GM18505 (cell line): ENCODE measurements at regions not wholly inside any gene's neighbourhood (a gene's known extent, or its start where the extent isn't known, plus 50 kb on each side); places are given as distances from the start of the nearest gene placed in this dataset.
"Not testable (repeated sequence)": the region's sequence is repeated elsewhere in the genome, so short reads cannot be mapped to it uniquely, and the experiment has no call there.

Experiments
- ATAC-seq: cut with Tn5 transposase; IDR thresholded peaks from one replicate; pipeline ENCODE4 v1.9.1; 2021; ENCODE audit not compliant: unreplicated experiment
- POLR2A ChIP-seq: IDR thresholded peaks from 4 replicates; pipeline ENCODE4 v1.6.1; 2011; ENCODE audit warnings: borderline replicate concordance; ENCODE audit not compliant: insufficient read depth, insufficient read length; ENCODE audit errors: extremely low read depth

- no peak for ATAC-seq
- TF ChIP-seq POLR2A = no peak
Measured at GRCh38 chr12:86521870-86522269, 265.7 kb upstream of the MGAT4C start.

DNA sequence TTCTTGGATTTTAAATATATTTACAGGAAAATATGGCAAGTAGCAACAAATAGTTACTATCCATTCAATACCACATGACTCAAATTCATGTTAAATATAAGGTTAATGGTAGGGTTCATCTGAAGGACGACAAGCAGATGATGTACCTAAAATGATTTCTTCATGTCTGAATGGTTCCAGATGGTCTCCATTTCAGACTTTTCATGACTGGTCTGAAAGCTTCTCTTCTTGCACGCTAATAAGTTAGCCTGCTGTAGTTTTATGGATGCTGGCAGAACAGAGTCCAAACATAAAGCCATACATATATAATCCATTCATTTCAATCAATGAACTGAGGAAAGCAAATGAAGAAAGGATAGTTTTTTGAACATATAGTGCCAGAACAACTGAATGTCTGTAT lies 257.0 kb upstream of the MGAT4C start:
- ATAC-seq = no peak
- TF ChIP-seq POLR2A = no peak

DNA sequence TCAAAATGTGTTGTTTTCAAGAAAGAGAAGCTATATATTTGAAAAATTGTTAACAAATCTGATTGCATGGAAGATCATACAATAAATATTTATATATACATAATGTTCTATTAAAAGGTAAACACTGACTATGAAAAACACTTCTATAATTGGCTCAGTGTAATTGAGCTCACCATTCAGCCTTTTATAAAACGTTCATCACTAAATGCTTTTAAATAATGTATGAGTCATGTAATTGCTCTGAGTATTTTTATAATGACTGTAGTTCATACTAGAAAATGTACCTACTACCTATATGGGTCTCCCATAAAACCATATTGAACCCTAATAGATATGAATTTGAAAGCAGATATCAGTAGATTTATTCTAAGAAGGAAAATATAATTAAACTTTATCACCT lies 240.4 kb upstream of the MGAT4C start:
- no peak for ATAC-seq
- no peak for TF ChIP-seq POLR2A

DNA sequence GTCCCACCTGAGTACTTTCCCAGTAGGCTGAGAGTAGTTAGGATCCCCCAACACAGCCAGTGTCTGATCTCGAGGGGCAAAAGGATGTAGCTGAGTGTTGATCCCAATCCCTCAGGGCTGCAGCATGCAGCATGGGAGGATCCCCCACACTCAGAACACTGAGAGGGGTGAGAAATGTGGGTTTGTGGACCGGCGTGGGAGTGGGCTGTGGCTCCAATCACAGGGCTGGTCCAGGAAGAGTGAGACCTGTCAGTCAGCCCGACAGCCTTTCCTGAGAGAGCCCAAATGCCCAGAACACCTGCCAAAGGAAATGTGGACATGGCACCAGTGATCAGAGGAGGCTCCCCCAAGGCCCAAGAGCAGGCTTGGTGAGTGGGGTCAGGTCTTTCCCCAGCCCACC lies 228.3 kb upstream of the MGAT4C start:
- no peak for ATAC-seq
- no peak for TF ChIP-seq POLR2A

DNA sequence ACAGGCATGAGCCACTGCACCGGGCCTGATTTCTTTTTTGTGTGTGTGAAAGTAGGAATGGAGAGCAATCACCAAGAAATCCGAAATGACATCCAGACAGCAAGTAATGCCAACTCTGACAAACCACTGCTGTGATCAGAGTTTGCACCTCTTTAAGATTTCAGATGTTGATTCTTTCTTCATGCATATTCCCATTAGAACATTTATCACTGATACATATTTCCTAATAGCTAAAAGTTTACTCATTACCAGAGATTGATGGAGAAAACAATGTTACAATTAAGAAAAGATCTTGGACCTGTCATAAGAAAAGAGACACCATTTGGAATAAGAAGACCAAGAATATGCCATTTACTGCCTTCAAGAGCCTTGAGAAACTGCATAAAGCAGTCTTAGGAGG lies 217.0 kb upstream of the MGAT4C start:
- no peak for ATAC-seq
- TF ChIP-seq POLR2A = no peak

GRCh38 chr12:86456776-86457175 lies 200.6 kb upstream of the MGAT4C start:
- no peak for ATAC-seq

GRCh38 chr12:86456241-86456640 lies 200.1 kb upstream of the MGAT4C start:
- no peak for ATAC-seq
- no peak for TF ChIP-seq POLR2A

More at GRCh38 chr12:86456776-86457175, 200.6 kb upstream of the MGAT4C start:
- no peak for TF ChIP-seq POLR2A

DNA sequence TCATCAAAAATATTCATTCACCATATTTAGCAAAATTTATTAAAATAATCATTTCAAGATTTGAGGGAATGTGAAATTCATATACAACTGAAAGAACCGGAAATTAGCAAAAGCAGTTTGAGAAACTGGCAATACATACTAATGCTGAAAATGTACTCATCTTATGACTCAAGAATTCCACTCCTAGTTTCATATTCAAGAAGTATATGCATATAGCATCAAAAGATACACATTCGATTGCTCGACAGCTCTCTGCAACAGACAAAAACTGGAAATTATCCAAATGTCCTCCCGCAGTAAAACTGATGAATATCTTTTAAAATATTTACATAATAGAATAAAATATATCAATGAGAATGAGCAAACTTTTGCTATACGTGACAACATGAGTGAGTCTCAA lies 189.2 kb upstream of the MGAT4C start:
- ATAC-seq = no peak
- no peak for TF ChIP-seq POLR2A

DNA sequence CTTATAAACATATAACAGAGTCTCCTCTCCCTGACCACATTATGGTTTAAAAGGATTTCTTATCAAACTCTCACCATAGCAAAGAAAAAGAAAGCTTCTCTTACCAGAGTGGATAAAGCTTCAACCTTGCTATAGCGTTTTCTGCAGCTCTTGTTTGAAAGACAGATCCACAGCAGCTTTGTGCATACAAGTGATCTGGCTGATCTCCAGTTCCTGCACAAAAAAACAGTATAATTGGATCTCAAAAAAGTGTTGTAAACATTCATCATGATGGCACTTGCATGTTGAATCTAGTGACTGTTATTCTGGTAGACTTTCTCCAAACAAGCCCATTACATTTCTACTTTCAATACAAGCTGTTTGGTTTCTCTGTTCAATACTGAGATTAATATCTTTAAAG lies 178.9 kb upstream of the MGAT4C start:
- TF ChIP-seq POLR2A = no peak
- ATAC-seq = no peak

DNA sequence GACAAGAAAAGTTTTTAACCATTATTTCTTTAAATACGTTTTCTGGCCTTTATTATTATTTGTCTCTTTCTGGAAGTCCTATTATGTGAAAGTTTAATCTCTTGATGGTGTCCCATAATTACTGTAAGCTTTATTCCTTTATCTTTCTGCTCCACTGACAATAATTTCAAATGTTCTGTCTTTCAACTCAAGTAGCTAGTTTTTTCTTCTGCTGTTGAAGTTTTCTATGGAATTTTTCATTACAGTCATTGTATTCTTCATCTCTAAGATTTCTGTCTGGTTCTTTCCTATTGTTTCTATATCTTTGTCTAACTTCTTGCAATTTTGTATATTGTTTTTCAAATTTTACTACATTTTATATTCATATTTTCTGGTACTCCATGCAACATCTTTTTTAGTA lies 173.6 kb upstream of the MGAT4C start:
- TF ChIP-seq POLR2A = no peak
- ATAC-seq = no peak

- TF ChIP-seq POLR2A = no peak
- no peak for ATAC-seq
Measured at GRCh38 chr12:86421333-86421732, 165.1 kb upstream of the MGAT4C start.

GRCh38 chr12:86414201-86414600 lies 158.0 kb upstream of the MGAT4C start:
- TF ChIP-seq POLR2A = no peak
- ATAC-seq = no peak

- no peak for ATAC-seq
- TF ChIP-seq POLR2A = no peak
Measured at GRCh38 chr12:86411710-86412109, 155.5 kb upstream of the MGAT4C start.

GRCh38 chr12:86407620-86408208 lies 151.5 kb upstream of the MGAT4C start:
- TF ChIP-seq POLR2A = no peak
- no peak for ATAC-seq

DNA sequence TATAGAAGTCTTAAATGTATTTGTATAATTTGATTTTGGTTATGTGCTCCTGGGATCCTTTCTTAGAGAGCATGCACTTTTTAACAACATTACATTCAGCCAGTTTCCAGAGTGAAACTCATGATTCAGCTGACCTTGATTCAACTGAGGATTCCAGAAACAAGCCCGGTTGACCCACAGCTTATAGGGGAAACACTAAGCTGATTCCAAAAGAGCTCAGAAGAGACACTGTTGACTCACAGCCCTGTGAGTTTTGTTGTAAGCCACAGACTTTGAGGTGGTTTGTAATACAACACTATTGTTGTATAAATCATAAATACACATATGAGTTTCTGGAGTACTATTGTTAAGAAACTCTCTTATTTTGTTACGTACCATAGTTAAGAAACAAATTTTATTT lies 133.8 kb upstream of the MGAT4C start:
- ATAC-seq = no peak
- TF ChIP-seq POLR2A = no peak

- no peak for TF ChIP-seq POLR2A
- ATAC-seq = no peak
Measured at GRCh38 chr12:86387591-86388145, 131.5 kb upstream of the MGAT4C start.

GRCh38 chr12:86383759-86384158 lies 127.6 kb upstream of the MGAT4C start:
- ATAC-seq = not testable (repeated sequence)
